GM18868 (cell line): ENCODE measurements at regions not wholly inside any gene's neighbourhood (a gene's known extent, or its start where the extent isn't known, plus 50 kb on each side); places are given as distances from the start of the nearest gene placed in this dataset.
"Not testable (repeated sequence)": the region's sequence is repeated elsewhere in the genome, so short reads cannot be mapped to it uniquely, and the experiment has no call there.

Experiments
- ATAC-seq: cut with Tn5 transposase; IDR thresholded peaks from one replicate; pipeline ENCODE4 v1.9.1; 2021; ENCODE audit warnings: mild to moderate bottlenecking, moderate library complexity; ENCODE audit not compliant: unreplicated experiment

- ATAC-seq = no peak
Measured at GRCh38 chr5:121596882-121597281, 254.8 kb upstream of the FTMT start.

DNA sequence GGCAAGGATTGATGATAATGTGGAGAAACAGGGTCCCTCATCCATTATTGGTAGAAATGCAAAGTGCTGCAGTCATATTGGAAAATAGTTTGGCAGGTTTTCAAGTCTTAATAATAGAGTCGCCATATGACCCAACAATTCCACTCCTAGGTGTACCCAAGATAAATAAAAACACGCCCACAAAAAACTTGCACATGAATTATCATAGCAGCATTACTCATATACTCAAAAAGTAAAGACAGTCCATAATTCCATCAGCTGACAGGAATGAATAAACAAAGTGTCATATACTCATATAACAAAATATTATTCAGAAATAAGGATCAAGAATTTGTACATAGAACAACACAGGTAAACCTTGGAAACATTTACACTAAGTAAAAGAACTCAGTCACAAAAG is 242.9 kb upstream of the FTMT start:
- no peak for ATAC-seq

DNA sequence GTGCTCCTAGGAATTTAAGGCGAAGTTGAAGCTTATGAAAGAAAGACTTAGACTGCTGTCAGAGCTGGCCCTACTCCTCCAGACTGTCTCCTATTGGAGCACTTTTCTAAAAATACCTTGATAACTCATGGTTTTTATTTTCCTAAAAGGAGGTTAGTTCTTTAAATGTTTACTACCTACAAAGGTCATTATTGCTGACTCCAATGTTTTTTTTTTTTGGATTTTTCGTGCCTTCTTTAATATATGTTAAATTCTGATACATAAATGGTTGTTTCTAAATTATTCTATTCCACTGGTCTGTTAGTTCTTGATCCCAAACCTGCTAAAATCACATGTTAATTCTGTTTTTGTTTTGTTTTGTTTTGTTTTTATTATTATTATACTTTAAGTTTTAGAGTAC is 227.6 kb upstream of the FTMT start:
- ATAC-seq = no peak

DNA sequence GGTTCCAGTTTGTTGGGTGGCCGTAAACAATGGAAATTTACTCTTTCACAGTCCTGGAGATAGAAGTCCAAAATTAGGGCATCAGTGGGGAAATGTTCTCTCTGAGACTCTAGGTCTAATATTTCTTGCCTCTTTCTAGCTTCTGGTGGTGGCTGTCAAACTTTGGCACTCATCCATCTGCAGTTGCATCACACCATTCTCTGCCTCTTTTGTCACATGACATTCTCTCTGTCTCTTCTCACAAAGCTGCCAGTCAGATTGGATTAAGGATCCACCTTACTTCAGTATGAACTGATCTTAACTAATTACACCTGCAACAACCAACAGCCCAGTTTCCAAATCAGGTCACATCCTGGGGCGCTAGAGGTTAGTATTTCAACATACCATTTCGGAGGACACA is 222.9 kb upstream of the FTMT start:
- no peak for ATAC-seq

DNA sequence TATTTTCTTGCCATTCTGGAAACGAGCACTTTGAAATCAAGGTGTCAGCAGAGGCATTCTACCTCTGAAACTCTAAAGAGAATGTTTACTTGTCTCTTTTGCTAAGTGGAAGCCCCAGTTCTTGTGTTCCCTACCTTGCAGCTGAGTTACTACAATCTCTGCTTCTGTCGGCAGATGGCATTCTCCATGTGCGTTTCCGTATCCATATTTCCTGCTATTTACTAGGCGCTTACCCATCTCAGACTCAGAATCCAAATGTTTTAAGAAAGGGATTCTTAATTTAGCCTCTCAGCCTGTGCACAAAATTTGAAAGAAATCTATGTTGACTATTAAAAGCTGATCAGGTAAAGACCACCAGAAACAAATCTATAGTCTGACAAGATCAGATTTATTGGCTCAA is 221.3 kb upstream of the FTMT start:
- no peak for ATAC-seq

DNA sequence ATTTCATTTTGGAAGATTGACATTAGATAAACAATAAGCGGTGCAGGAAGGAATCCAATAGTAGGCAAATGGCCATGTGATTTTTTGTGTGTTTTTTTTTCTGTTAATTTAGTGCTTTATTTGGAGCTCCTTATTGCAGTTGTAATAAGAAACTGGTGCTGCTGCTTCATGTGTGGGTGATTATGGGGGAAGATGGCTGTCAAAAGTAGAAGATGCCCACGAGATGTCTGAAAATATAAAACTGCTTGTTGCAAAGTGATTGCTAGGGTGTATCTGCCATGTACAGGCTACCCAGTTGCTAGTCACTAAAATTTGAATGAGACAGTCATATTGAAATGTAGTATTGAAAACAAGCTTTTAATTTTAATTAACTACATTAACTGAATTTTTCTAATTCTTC is 216.7 kb upstream of the FTMT start:
- no peak for ATAC-seq

- ATAC-seq = no peak
Measured at GRCh38 chr5:121638126-121638525, 213.6 kb upstream of the FTMT start.

GRCh38 chr5:121640298-121640697 is 211.4 kb upstream of the FTMT start:
- ATAC-seq = no peak

- ATAC-seq = no peak
Measured at GRCh38 chr5:121658221-121658620, 193.5 kb upstream of the FTMT start.

DNA sequence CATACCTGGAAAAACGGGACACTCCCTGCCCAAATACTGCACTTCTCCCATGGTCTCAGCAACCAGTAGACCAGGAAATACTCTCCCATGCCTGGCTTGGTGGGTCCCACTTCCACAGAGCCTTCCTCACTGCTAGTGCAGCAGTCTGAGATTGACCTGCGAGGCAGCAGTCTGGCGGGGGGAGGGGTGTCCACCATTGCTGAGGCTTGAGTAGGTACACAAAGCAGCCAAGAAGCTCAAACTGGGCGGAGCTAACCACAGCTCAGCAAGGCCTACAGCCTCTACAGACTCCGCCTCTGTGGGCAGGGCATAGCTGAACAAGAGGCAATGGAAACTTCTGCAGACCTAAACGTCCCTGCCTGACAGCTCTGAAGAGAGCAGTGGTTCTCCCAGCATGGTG is 191.5 kb upstream of the FTMT start:
- ATAC-seq = no peak

- not testable (repeated sequence) for ATAC-seq
Measured at GRCh38 chr5:121665542-121665941, 186.1 kb upstream of the FTMT start.

DNA sequence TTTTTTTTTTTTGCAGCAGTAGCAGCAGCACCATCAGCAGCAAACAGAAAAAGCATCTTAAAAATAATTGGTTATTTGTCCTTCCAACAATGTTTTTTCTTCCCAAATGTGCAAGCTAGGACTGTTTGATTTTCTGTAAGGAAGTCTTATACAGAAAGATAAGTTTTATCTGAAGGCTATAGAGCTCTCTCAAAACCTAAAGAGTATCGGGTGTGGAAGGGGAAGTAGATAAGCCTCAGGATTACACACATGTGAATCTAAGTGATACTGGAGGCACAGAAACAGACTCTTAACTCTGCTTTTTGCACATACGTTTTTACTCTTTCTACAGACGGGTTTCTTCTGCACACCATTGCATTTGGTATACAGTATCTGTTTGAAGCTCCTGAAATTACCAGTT is 184.4 kb upstream of the FTMT start:
- no peak for ATAC-seq

- no peak for ATAC-seq
Measured at GRCh38 chr5:121668635-121669034, 183.0 kb upstream of the FTMT start.

DNA sequence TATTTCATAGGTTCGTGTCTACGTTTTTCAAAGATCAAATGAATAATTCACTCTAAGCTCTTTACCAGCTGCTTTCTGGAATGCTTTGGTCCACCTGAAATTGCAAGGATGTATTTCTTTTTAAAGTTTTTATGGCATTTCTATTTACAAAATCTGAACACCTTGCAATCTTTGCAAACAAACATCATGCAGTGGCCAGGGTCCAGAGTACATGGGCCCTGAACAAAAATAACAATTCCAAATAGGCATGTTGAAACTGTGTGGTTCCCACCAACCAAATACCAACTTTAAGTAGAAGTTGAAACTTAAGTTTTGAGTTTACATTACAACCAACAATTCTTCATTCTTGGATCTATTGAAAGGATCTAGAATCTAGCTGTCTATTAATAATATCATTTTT is 180.1 kb upstream of the FTMT start:
- ATAC-seq = no peak

DNA sequence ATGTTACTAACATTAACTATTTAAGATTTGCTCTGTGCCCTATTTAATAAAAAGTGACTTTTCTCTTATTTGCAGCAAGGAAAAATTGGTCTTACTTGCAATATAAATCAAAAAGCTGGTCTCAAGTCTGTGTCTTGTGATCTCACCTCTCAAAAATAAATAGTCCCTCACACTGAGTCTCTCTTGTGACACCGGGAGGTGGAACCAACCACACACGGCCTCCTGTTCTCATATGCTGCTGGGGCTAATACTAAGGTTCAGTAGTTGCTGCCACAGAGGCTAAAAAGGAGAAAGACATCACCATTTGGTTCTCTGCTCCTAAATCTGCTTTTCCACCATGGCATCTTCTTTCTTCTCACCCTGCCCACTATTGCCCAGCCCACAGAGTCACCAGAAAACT is 175.8 kb upstream of the FTMT start:
- no peak for ATAC-seq

DNA sequence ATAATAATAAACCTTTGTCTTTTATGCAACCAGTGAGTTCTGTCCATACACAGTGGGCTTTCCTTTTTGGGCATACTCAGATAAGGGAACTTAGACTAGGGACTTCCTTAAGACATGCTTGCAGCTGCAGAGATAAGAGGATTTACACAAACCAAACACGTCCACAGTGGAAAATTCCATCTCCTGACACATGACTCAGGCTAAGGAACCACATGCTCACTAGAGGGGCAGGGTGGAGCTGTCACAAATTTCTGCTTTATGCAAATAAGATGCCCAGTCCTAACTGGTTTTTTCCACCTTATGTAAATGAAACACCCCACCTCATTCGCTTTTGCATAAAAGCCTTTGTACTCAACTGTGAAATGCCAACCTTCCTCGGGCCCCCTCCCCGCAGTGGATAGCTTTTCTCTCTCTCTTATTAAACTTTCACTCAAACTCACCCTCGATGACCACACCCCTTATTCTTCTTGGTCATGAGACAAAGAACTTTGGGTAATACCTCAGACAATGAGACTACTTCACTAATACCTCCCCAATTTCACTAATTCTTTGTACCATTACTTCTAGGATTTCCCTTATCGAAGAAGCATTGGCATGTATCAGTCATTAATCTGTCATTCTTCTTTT is 170.3 kb upstream of the FTMT start:
- ATAC-seq = no peak

GRCh38 chr5:121688126-121688525 is 163.6 kb upstream of the FTMT start:
- ATAC-seq = no peak

DNA sequence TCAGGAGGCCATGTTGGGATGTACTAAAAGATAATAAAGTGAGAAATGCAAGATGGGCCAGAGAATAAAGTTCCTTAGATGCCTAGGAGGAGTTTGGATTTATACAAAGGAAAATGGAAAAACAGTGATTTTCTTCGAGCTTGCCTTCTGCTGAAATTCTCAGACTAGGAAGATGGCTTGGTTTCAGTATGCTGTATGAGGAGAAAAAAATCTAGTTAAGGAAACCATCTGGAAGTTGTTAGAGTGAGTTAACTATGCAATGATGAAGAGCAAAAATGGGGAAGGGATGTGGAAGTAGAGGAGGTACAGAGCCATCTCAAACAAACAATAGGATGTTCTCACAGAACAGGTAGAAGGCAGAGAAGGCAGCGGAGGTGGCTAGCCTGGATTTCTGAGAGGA is 162.9 kb upstream of the FTMT start:
- ATAC-seq = no peak

DNA sequence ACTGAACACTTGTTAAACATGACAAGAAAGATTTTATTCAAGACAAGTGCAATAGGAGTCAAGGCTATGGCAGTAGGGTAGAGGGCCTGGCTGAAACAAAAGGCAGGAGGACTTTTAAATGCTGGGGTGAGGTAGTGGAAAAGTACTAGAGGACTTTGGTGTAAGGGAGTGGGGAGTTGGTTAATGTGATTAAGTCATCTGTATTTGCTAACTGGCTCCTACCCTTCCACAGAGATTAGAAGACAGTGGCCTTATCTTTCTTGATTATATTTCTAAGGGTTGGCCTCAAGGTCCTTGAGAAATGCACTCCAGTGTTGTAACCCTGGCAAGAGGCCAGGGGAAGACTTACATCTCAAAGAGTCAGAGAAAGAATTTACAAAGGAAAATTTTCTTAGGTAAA is 160.2 kb upstream of the FTMT start:
- no peak for ATAC-seq

- ATAC-seq = no peak
Measured at GRCh38 chr5:121692158-121692557, 159.5 kb upstream of the FTMT start.

DNA sequence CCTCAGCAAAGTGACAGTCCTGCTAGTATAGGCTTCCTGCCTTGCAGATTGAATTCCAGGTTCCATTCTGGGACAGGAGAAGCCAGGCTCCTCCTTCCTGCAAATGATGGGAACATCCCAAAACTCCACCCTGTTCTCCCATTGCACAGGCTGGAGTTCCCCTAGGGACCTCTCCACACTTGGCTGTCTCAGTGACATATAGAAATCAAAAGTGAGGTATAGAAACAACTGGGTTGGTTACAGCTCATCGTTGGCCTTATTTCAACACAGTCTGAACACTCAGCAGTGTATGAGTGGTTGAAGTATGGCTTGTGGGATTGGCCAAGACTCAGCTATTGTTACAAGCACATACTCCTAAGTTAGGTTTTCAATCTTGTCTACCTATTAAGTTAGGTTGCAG is 157.8 kb upstream of the FTMT start:
- ATAC-seq = peak; percentile 33

DNA sequence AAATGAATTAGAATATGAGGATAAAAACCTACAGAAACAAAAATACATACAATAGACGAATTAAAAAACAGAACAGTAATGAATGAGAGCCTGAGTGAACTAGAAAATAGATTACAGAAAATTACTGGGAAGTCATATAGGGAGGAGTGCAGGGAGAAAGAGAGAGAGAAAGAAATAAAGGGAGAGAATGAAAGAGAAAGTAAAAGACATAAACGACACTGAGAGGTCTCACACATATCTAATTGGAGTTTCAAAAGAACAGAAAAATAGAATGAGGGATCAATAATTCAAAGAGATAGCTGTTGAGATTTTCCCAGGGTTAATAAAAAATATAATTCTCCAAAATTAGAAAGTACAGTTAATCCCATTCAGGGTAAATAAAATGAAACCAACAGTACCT is 156.4 kb upstream of the FTMT start:
- no peak for ATAC-seq

DNA sequence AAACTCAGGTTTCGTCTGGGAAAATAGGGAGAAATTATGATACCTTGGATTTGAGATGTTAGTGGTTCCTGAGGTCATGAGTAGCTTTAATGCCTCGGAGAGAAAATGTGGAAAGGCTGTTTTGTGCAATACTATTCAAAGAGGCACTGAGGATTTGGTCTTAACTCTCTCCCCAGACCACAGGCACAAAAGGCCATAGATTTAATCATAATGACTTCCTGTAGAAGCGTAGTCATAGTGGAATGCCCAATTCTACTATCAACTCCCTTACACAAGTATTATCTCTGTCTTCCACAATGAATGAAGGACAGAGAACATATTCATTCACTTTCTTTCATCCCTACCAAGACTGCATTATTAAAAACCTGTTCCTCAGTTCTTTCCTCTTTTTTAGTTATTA is 153.0 kb upstream of the FTMT start:
- no peak for ATAC-seq

DNA sequence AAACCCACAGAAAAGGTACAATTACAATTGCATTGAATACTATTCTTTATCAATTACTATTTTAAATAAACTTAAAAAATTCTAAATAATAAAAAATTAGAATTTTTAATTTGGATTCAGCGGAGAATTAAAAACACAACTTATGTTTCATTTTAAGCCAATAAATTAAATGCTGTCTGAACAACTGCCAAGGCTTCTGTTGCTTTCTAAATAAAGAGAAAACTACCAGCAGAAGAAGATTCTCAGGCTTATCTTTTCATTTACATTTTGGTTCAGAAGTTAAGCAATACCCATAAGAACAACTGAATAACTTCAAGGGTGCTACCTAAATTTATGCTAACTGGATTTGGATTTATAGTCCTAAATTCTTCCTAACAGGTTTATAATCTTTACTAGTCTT is 150.0 kb upstream of the FTMT start:
- no peak for ATAC-seq
